ENCODE measurements at regions not wholly inside any gene's neighbourhood (a gene's known extent, or its start where the extent isn't known, plus 50 kb on each side); places are given as distances from the start of the nearest gene placed in this dataset.
"Not testable (repeated sequence)": the region's sequence is repeated elsewhere in the genome, so short reads cannot be mapped to it uniquely, and the experiment has no call there.

- Histone ChIP-seq H3K4me3 (ENCODE audit: low read depth, low read length) (no peak overlapping the region), H3K27me3 (replicated peaks) (no peaks in the 10 kb centered on the region), H3K27ac (no peak overlapping the region), H3K36me3 (replicated peaks) (no peaks in the 10 kb centered on the region)
- in situ Hi-C loops (cut with HindIII; ENCODE audit: low pct_ligation_motif_present, low sequenced_read_pairs) = no loop called here
- DNase-seq = peak; percentile 79
- TF ChIP-seq, protein P1, sequence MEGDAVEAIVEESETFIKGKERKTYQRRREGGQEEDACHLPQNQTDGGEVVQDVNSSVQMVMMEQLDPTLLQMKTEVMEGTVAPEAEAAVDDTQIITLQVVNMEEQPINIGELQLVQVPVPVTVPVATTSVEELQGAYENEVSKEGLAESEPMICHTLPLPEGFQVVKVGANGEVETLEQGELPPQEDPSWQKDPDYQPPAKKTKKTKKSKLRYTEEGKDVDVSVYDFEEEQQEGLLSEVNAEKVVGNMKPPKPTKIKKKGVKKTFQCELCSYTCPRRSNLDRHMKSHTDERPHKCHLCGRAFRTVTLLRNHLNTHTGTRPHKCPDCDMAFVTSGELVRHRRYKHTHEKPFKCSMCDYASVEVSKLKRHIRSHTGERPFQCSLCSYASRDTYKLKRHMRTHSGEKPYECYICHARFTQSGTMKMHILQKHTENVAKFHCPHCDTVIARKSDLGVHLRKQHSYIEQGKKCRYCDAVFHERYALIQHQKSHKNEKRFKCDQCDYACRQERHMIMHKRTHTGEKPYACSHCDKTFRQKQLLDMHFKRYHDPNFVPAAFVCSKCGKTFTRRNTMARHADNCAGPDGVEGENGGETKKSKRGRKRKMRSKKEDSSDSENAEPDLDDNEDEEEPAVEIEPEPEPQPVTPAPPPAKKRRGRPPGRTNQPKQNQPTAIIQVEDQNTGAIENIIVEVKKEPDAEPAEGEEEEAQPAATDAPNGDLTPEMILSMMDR (IDR thresholded peaks at IDR 0.05; ENCODE audit: low read depth, low read length, missing control alignments) = no peak
These were observed 134.4 kb downstream of the S1PR1 start for GRCh38 chr1:101371259-101371658.

DNA sequence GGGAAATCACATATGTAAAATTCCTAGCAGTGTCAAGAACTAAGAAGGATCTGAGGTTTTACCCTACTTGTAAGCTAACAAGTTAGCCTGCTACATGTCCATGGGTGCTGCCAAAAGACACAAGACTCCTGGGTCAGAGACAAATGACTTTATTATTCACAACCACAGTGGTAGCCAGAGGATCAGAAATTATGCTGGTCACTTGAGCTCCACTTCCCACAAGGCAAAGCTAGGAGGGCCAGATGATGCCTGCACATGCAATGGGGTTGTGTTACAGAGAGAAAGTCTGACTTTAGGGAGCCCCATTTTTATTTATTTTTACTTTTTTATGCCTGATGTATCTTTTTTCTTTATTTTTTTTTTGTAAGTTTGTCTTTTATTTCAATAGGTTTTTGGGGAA lies 136.8 kb downstream of the S1PR1 start:
- H3K4me3 ChIP-seq (ENCODE audit: low read depth, low read length) = no peak overlapping the region
- H3K27me3 ChIP-seq (replicated peaks) = no peaks in the 10 kb centered on the region
- no peak for DNase-seq
- in situ Hi-C loops (cut with HindIII; ENCODE audit: low pct_ligation_motif_present, low sequenced_read_pairs) = no loop called here
- TF ChIP-seq, protein P1 (IDR thresholded peaks at IDR 0.05; ENCODE audit: low read depth, low read length, missing control alignments) = no peak
- H3K36me3 ChIP-seq (replicated peaks) = no peaks in the 10 kb centered on the region
- H3K27ac ChIP-seq = no peak overlapping the region

- H3K4me3 ChIP-seq (ENCODE audit: low read depth, low read length); DNase-seq; H3K36me3 ChIP-seq (replicated peaks); H3K27me3 ChIP-seq (replicated peaks); H3K27ac ChIP-seq; in situ Hi-C loops (cut with HindIII; ENCODE audit: low pct_ligation_motif_present, low sequenced_read_pairs): not testable (repeated sequence)
These were observed 138.6 kb downstream of the S1PR1 start for GRCh38 chr1:101375448-101375847.

DNA sequence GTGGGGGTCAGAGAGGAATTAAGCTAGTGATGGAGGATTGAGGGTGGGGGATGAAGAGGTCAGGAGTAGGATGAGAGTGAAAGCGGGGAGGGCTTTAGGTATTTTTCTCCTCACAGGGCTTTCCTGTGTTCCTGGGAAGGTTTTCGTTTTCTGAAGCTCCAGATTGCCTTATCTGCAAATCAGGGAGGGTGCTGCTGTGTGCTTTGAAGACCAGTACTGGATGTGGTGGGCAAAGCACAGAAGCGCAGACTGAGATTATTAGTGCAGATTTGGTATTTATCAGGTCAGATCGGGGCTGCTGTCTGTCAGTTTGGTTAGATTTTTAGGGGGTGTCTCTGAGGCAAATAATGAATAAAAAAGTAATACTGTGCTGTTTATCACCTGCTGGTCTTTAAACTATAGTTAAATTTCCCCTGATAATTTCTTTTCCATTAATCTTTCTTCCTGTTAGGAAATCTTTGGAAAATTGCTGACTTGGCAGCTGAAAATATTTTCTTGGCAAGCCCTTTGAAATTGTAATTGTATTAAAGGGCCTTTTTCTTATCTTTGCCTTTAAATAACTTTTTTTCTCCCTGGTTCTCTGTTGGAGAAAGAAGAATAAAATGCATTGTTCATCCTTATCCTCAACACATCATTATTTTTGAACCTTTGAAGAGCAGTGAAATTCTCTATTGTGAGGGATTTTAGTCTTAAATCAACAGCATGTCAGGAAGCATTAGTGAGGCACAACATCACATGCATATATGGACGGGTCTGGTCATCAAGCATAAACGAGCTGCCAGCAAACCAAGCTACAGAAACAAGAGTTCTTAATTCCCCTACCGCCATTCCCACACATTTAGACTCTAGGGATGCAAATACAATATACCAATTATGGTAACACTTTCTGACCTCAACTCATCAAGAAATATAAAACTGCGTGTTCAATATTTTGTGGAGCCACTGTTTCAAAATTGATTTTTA lies 139.6 kb downstream of the S1PR1 start:
- DNase-seq = no peak
- Histone ChIP-seq H3K36me3 (replicated peaks) (no peaks in the 10 kb centered on the region), H3K27me3 (replicated peaks) (no peaks in the 10 kb centered on the region), H3K4me3 (ENCODE audit: low read depth, low read length) (no peak overlapping the region), H3K27ac (no peak overlapping the region)
- TF ChIP-seq, protein P1 (IDR thresholded peaks at IDR 0.05; ENCODE audit: low read depth, low read length, missing control alignments) = no peak
- in situ Hi-C loops (cut with HindIII; ENCODE audit: low pct_ligation_motif_present, low sequenced_read_pairs) = no loop called here

DNA sequence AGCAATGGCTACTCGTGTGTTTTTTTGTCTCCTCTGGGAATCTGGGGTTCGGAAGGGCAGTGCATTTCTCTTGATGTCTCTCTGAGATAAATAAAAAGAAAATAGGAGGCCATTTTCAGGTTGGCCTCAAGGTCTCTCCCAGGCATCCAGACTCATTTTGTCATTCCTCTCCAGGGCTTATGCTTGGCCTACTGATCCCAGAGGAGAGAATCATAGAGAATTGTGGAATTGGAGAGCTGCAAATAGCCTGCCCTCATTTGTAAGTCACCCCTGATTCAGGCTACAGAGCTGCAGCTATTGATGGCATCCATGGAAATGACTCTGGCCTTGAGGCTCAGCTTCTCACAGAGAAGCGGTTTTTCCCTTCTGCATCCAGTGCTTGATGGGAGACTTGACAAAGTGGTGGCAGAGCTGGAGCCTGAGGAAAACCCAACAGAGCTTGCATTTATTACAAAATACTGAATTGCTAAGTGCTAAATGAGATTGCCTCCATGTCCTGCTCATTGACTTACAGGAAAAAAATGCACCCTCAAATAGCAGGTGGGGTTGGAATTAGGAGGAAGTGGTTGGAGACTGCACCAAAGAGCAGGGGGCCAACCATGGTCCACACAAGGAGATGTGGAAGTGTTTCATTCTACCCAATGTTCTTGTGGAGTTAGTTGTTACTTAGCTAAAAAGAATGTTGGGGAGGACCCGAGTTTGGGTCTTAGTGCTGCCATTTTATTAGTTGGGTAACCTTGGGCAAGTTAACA lies 140.4 kb downstream of the S1PR1 start:
- TF ChIP-seq, protein P1 (IDR thresholded peaks at IDR 0.05; ENCODE audit: low read depth, low read length, missing control alignments) = no peak
- H3K27me3 ChIP-seq (replicated peaks) = no peaks in the 10 kb centered on the region
- no peak for DNase-seq
- H3K4me3 ChIP-seq (ENCODE audit: low read depth, low read length) = no peak overlapping the region
- H3K27ac ChIP-seq = no peak overlapping the region
- in situ Hi-C loops (cut with HindIII; ENCODE audit: low pct_ligation_motif_present, low sequenced_read_pairs) = no loop called here
- H3K36me3 ChIP-seq (replicated peaks) = no peaks in the 10 kb centered on the region

DNA sequence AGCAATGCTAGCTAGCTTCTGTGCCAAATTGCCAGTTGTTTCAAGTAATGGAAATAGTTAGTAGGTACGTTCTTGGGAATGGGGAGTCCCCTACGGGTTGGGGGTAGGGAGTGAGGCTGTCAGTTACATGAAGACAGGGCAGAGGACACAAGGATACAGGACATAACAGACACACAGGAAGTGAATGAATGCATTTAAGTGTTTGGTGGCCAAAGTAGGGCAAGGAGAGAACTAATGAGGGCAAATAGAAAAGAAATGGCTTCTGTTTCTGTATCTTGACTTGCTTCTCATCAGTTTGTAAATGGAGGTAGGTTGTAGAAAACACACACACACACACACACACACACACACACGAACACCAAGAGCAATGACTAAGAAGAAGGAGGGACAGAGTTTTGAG lies 142.2 kb downstream of the S1PR1 start:
- Histone ChIP-seq H3K27ac (no peak overlapping the region), H3K36me3 (replicated peaks) (no peaks in the 10 kb centered on the region), H3K27me3 (replicated peaks) (no peaks in the 10 kb centered on the region), H3K4me3 (ENCODE audit: low read depth, low read length) (no peak overlapping the region)
- TF ChIP-seq, protein P1 (IDR thresholded peaks at IDR 0.05; ENCODE audit: low read depth, low read length, missing control alignments) = no peak
- in situ Hi-C loops (cut with HindIII; ENCODE audit: low pct_ligation_motif_present, low sequenced_read_pairs) = no loop called here
- no peak for DNase-seq
